Glutamatergic neuron (in vitro differentiated cells): ENCODE measurements at regions not wholly inside any gene's neighbourhood (a gene's known extent, or its start where the extent isn't known, plus 50 kb on each side); places are given as distances from the start of the nearest gene placed in this dataset.

Experiments
- DNase-seq: peaks from one replicate; pipeline ENCODE4 v3.0.0; 2022
- H3K27ac Mint-ChIP-seq: one replicate; pipeline ENCODE4 v1.8.0; 2020; ENCODE audit warnings: mild to moderate bottlenecking, mixed read lengths, inconsistent platforms; ENCODE audit not compliant: unreplicated experiment
- H3K27me3 Mint-ChIP-seq: one replicate; pipeline ENCODE4 v1.8.0; 2020; ENCODE audit warnings: mild to moderate bottlenecking, moderate library complexity, mixed read lengths, inconsistent platforms; ENCODE audit not compliant: unreplicated experiment
- H3K36me3 Mint-ChIP-seq: one replicate; pipeline ENCODE4 v1.8.0; 2020; ENCODE audit warnings: mild to moderate bottlenecking, mixed read lengths, inconsistent platforms; ENCODE audit not compliant: unreplicated experiment
- H3K4me1 Mint-ChIP-seq: one replicate; pipeline ENCODE4 v1.8.0; 2020; ENCODE audit warnings: mild to moderate bottlenecking, low read depth, mixed read lengths, inconsistent platforms; ENCODE audit not compliant: unreplicated experiment
- H3K4me3 Mint-ChIP-seq: one replicate; pipeline ENCODE4 v1.8.0; 2020; ENCODE audit warnings: mild to moderate bottlenecking, mixed read lengths, inconsistent platforms; ENCODE audit not compliant: unreplicated experiment
- H3K9me3 Mint-ChIP-seq: one replicate; pipeline ENCODE4 v1.8.0; 2020; ENCODE audit warnings: mild to moderate bottlenecking, moderate library complexity, mixed read lengths, inconsistent platforms; ENCODE audit not compliant: unreplicated experiment
- CTCF ChIP-seq: fragments of 200-600 bp; sonication (generic); IDR thresholded peaks from one replicate; pipeline ENCODE4 v1.5.0; 2021; ENCODE audit not compliant: partially characterized antibody, unreplicated experiment

DNA sequence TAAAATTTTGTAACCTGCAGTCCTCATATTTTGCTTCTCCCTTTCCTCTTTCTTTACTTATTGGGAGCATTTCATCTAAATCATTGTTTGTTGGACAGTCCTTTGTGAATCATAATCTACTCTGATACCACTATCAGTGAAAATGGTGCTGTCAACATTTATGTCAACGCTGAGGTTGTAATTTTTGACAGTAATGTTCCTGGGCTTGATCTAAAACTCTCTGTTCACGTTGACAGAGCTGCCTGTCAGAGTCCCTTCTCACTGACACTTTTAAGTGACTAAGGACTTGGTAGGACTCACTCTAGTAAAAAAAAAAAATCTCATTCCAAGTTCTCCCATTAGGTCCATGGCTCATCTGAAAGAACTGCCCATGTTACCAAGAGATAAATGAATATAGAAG is 1640.8 kb upstream of the PIK3C3 start:
- H3K27ac Mint-ChIP-seq = no peak overlapping the region
- H3K9me3 Mint-ChIP-seq = no peaks in the 10 kb centered on the region
- H3K4me1 Mint-ChIP-seq = no peaks in the 10 kb centered on the region
- no peak for DNase-seq
- no peak for TF ChIP-seq CTCF
- H3K27me3 Mint-ChIP-seq = no peaks in the 10 kb centered on the region
- no peak overlapping the region for H3K4me3 Mint-ChIP-seq
- H3K36me3 Mint-ChIP-seq = no peaks in the 10 kb centered on the region

- H3K36me3 Mint-ChIP-seq = no peaks in the 10 kb centered on the region
- H3K9me3 Mint-ChIP-seq = no peaks in the 10 kb centered on the region
- no peak overlapping the region for H3K27ac Mint-ChIP-seq
- no peak for DNase-seq
- no peaks in the 10 kb centered on the region for H3K27me3 Mint-ChIP-seq
- H3K4me3 Mint-ChIP-seq = no peak overlapping the region
- H3K4me1 Mint-ChIP-seq = no peaks in the 10 kb centered on the region
- TF ChIP-seq CTCF = no peak
Observed at GRCh38 chr18:40313030-40313642, 1641.9 kb upstream of the PIK3C3 start.

- no peaks in the 10 kb centered on the region for H3K9me3 Mint-ChIP-seq
- H3K36me3 Mint-ChIP-seq = peaks cover 6% of the 10 kb centered on the region
- no peaks in the 10 kb centered on the region for H3K4me1 Mint-ChIP-seq
Observed at GRCh38 chr18:40307627-40308026, 1647.4 kb upstream of the PIK3C3 start.

GRCh38 chr18:40296717-40297413 is 1658.2 kb upstream of the PIK3C3 start:
- Mint-ChIP-seq H3K9me3 (no peaks in the 10 kb centered on the region), H3K27ac (no peak overlapping the region), H3K4me3 (no peak overlapping the region), H3K36me3 (no peaks in the 10 kb centered on the region), H3K4me1 (no peaks in the 10 kb centered on the region), H3K27me3 (no peaks in the 10 kb centered on the region)
- no peak for DNase-seq
- no peak for TF ChIP-seq CTCF

More at GRCh38 chr18:40307627-40308026, 1647.4 kb upstream of the PIK3C3 start:
- no peak overlapping the region for H3K27ac Mint-ChIP-seq
- TF ChIP-seq CTCF = no peak
- H3K27me3 Mint-ChIP-seq = no peaks in the 10 kb centered on the region
- no peak overlapping the region for H3K4me3 Mint-ChIP-seq
- DNase-seq = no peak

DNA sequence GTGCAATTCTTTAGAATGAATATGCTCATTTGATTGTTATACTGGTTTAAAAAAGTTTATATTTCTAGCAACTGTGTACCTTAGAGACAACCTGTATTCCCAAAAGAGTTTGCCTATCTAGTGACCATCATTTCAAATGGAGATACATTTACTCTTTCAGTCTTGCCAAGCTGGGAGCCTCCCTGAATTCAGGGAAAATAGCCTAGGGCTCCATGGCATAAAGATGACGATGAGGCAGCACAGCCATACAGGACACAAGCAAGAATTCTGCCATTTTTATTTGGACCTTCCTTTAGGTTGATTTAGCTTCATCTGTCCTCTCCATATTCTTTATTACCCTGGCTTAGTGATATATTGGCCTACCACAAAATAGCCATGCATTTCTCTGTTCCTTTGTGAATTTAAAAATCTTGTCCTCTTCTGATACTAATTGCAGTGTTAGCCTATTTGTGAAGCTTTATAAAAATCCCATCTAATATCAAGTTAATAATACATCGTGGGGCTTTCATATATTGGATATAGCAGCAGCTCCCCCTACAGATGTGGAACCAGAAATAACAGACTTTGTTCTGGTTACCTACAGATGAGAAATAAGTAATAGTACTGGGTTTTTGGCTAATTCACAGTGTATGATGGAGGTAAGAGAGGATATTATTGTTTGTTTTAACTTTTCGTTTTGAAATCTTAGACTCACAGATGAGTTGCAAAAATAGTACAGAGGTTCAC is 1661.9 kb upstream of the PIK3C3 start:
- Mint-ChIP-seq H3K27me3 (no peaks in the 10 kb centered on the region), H3K4me1 (no peaks in the 10 kb centered on the region), H3K9me3 (no peaks in the 10 kb centered on the region), H3K36me3 (no peaks in the 10 kb centered on the region), H3K27ac (no peak overlapping the region), H3K4me3 (no peak overlapping the region)
- no peak for DNase-seq
- TF ChIP-seq CTCF = no peak
